ENCODE measurements at regions not wholly inside any gene's neighbourhood (a gene's known extent, or its start where the extent isn't known, plus 50 kb on each side); places are given as distances from the start of the nearest gene placed in this dataset.

DNA sequence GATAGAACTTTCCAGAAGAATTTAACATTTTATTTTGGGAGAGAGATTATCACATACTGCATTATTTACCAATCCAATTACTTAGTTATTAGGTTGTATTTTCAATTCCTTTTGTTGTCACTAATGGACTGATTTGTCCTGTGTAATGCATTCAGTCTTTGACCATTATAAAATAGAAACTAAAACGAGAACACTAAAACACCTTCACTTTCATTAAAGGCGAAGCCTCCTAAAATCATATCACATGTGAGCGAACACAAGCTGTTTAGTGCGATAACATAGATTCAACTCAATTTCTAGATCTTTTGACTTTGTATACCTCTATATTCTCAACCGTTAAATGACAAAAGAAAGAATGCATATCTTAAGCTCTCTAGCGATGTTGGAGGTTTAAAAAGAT lies 253.4 kb downstream of the VGLL3 start:
- TF ChIP-seq CTCF (IDR thresholded peaks at IDR 0.05) (no peak), POLR2A (IDR thresholded peaks at IDR 0.05) (no peak), EP300 (IDR thresholded peaks at IDR 0.05; ENCODE audit: low read depth) (no peak), POLR2AphosphoS5 (IDR thresholded peaks at IDR 0.05) (no peak)

Measured in transverse colon (tissue), 4 donors.